ENCODE measurements at regions not wholly inside any gene's neighbourhood (a gene's known extent, or its start where the extent isn't known, plus 50 kb on each side); places are given as distances from the start of the nearest gene placed in this dataset.

GRCh38 chr3:22951910-22952309 is 251.2 kb upstream of the UBE2E2 start (continued):
- TF ChIP-seq TCF12 (IDR thresholded peaks at IDR 0.05), result no peak
- TF ChIP-seq USF1 (IDR thresholded peaks at IDR 0.05; ENCODE audit: borderline replicate concordance, low read depth), result no peak
- no peak for TF ChIP-seq SIN3A (IDR thresholded peaks at IDR 0.05; ENCODE audit: borderline replicate concordance, low read depth, low read length)
- TF ChIP-seq TAF1 (IDR thresholded peaks at IDR 0.05; ENCODE audit: borderline replicate concordance, low read depth, low read length), result no peak
- TF ChIP-seq TEAD4 (IDR thresholded peaks at IDR 0.05; ENCODE audit: borderline replicate concordance, insufficient read depth), result no peak
- TF ChIP-seq EZH2phosphoT487 (IDR thresholded peaks at IDR 0.05; ENCODE audit: borderline replicate concordance, low read depth), result no peak
- TF ChIP-seq POLR2AphosphoS5 (IDR thresholded peaks at IDR 0.05; ENCODE audit: low read depth, low read length), result no peak
- no peak for TF ChIP-seq RAD21 (IDR thresholded peaks at IDR 0.05; ENCODE audit: low read length)
- no peak for TF ChIP-seq NFIC (IDR thresholded peaks at IDR 0.05; ENCODE audit: borderline replicate concordance)
- no peak for TF ChIP-seq USF2 (IDR thresholded peaks at IDR 0.05; ENCODE audit: borderline replicate concordance, low read depth, low read length)
- no peak for TF ChIP-seq MAX (IDR thresholded peaks at IDR 0.05; ENCODE audit: low read depth)
- TF ChIP-seq MXI1 (IDR thresholded peaks at IDR 0.05; ENCODE audit: low read depth, low read length), result no peak

GRCh38 chr3:22952860-22953259 is 250.3 kb upstream of the UBE2E2 start:
- H3K27ac ChIP-seq (ENCODE audit: low read depth in 2 of 2, low read length in 1 of 2), result no peak overlapping the region
- H3K79me2 ChIP-seq (ENCODE audit: insufficient read depth), result no peaks in the 10 kb centered on the region
- no peaks in the 10 kb centered on the region for H3K9me3 ChIP-seq
- TF ChIP-seq JUND (IDR thresholded peaks at IDR 0.05) (no peak), RCOR1 (IDR thresholded peaks at IDR 0.05; ENCODE audit: low read length) (no peak), ZBTB33 (IDR thresholded peaks at IDR 0.05; ENCODE audit: borderline replicate concordance, low read depth) (no peak), USF2 (IDR thresholded peaks at IDR 0.05; ENCODE audit: borderline replicate concordance, low read depth, low read length) (no peak), SIN3A (IDR thresholded peaks at IDR 0.05; ENCODE audit: borderline replicate concordance, low read depth, low read length) (no peak), YY1 (IDR thresholded peaks at IDR 0.05; ENCODE audit: low read depth) (no peak), PBX3 (IDR thresholded peaks at IDR 0.05) (no peak), NFIC (IDR thresholded peaks at IDR 0.05; ENCODE audit: borderline replicate concordance) (no peak), EP300 (IDR thresholded peaks at IDR 0.05; ENCODE audit: borderline replicate concordance in 1 of 2, low read depth in 1 of 2, low read length in 1 of 2) (no peak), USF1 (IDR thresholded peaks at IDR 0.05; ENCODE audit: borderline replicate concordance, low read depth) (no peak), RAD21 (IDR thresholded peaks at IDR 0.05; ENCODE audit: low read length) (no peak), TAF1 (IDR thresholded peaks at IDR 0.05; ENCODE audit: borderline replicate concordance, low read depth, low read length) (no peak), GATA2 (CRISPR knock-in tag; IDR thresholded peaks at IDR 0.05) (no peak), POLR2AphosphoS5 (IDR thresholded peaks at IDR 0.05; ENCODE audit: low read depth, low read length) (no peak), TCF12 (IDR thresholded peaks at IDR 0.05) (no peak)
- no peak overlapping the region for H2AFZ ChIP-seq (ENCODE audit: low read depth)
- no peaks in the 10 kb centered on the region for H3K9me2 ChIP-seq
- H3K4me2 ChIP-seq, result no peak overlapping the region
- no peak for DNase-seq
- no peak overlapping the region for H3K9ac ChIP-seq
- ChIA-PET POLR2A (no interaction called here), CTCF (no interaction called here)
- 33% methylated on average over 3 of the region's 3 CpGs for WGBS (ENCODE audit: low lambda C conversion rate)
- no peaks in the 10 kb centered on the region for H3K27me3 ChIP-seq (ENCODE audit: insufficient read depth)
- H4K20me1 ChIP-seq (ENCODE audit: insufficient read depth), result no peaks in the 10 kb centered on the region
- no peaks in the 10 kb centered on the region for H3K4me1 ChIP-seq (ENCODE audit: control insufficient read depth in 1 of 2, insufficient read depth in 2 of 2, low read depth in 1 of 2, low read length in 1 of 2)
- no peaks in the 10 kb centered on the region for H3K36me3 ChIP-seq (replicated peaks in 1 of 2; ENCODE audit: control insufficient read depth in 1 of 2, insufficient read depth in 2 of 2, low read length in 1 of 2)
- no peaks in the 10 kb centered on the region for H3F3A ChIP-seq (replicated peaks; ENCODE audit: insufficient read depth)
- no peak overlapping the region for H3K4me3 ChIP-seq (ENCODE audit: low read depth in 2 of 2, low read length in 1 of 2)

Data from SK-N-SH (cell line).